K562 (cell line): ENCODE measurements at regions not wholly inside any gene's neighbourhood (a gene's known extent, or its start where the extent isn't known, plus 50 kb on each side); places are given as distances from the start of the nearest gene placed in this dataset.

Experiments
- GABPB2 ChIP-seq: fragments of 250-450 bp; sonication (Bioruptor Pico); conservative IDR thresholded peaks from 2 replicates; pipeline ENCODE4 v1.5.1; 2021; ENCODE audit warnings: mild to moderate bottlenecking
- MTF1 ChIP-seq: fragments of 250-450 bp; sonication (Bioruptor Pico); IDR thresholded peaks from 2 replicates; pipeline ENCODE4 v1.9.0; 2021; ENCODE audit warnings: moderate library complexity, mild to moderate bottlenecking, inconsistent platforms, borderline replicate concordance
- NR2C2 ChIP-seq, 2 experiments: fragments of 200-800 bp in 1 of 2; sonication (Bioruptor generic) in 1 of 2; sonication (generic) in 1 of 2; formaldehyde crosslinking in 1 of 2; IDR thresholded peaks; 2 replicates each; pipeline versions ENCODE4 v1.6.1 to v1.8.0; 2016 to 2022; ENCODE audit warnings: mild to moderate bottlenecking in 1 of 2, missing compliant biosample characterization in 1 of 2, missing genetic modification characterization in 1 of 2, missing genetic modification reagents in 1 of 2
- TF ChIP-seq, protein P1 (sequence below): sonication (generic); formaldehyde crosslinking; IDR thresholded peaks from 2 replicates; pipeline ENCODE4 v1.9.0; 2022; ENCODE audit warnings: mild to moderate bottlenecking, missing genetic modification reagents
- TF ChIP-seq, protein P2 (sequence below): fragments of 250-450 bp; sonication (Bioruptor Pico); IDR thresholded peaks from 2 replicates; pipeline ENCODE4 v1.5.0; 2020; ENCODE audit warnings: mild to moderate bottlenecking, borderline replicate concordance
- TF ChIP-seq, protein P3 (sequence below), 3 experiments: IDR thresholded peaks in 2 of 3; conservative IDR thresholded peaks in 1 of 3; 2 replicates each; pipeline ENCODE4 v1.5.1; 2011 to 2012; ENCODE audit warnings: low read length in 3 of 3, mild to moderate bottlenecking in 3 of 3, control low read depth in 2 of 3, improper control_type of control experiment in 1 of 3, inconsistent platforms in 1 of 3, low read depth in 1 of 3, mixed read lengths in 1 of 3, moderate library complexity in 1 of 3; ENCODE audit not compliant: insufficient read depth in 2 of 3
- TF ChIP-seq, protein P4 (sequence below): sonication (generic); formaldehyde crosslinking; IDR thresholded peaks from 2 replicates; pipeline ENCODE4 v1.8.1; 2023; ENCODE audit warnings: mild to moderate bottlenecking, missing genetic modification reagents

DNA sequence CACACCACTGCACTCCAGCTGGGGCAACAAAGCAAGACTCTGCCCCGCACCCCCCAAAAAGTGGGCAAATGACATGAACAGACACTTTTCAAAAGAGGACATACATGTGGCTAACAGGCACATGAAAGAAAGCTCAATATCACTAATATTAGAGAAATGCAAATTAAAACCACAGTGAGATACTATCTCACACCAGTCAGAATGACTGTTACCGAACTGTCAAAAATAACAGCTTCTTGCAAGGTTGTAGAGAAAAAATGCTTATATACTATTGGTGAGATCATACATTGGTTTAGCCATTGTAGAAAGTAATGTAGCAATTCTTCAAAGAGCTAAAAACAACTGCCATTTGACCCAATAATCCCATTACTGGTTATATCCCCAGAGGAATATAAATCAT is 99.5 kb upstream of the SPATA13 start:
- TF ChIP-seq, protein P1, sequence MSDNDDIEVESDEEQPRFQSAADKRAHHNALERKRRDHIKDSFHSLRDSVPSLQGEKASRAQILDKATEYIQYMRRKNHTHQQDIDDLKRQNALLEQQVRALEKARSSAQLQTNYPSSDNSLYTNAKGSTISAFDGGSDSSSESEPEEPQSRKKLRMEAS (CRISPR knock-in tag): no peak
- TF ChIP-seq, protein P2, sequence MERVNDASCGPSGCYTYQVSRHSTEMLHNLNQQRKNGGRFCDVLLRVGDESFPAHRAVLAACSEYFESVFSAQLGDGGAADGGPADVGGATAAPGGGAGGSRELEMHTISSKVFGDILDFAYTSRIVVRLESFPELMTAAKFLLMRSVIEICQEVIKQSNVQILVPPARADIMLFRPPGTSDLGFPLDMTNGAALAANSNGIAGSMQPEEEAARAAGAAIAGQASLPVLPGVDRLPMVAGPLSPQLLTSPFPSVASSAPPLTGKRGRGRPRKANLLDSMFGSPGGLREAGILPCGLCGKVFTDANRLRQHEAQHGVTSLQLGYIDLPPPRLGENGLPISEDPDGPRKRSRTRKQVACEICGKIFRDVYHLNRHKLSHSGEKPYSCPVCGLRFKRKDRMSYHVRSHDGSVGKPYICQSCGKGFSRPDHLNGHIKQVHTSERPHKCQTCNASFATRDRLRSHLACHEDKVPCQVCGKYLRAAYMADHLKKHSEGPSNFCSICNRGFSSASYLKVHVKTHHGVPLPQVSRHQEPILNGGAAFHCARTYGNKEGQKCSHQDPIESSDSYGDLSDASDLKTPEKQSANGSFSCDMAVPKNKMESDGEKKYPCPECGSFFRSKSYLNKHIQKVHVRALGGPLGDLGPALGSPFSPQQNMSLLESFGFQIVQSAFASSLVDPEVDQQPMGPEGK: no peak
- TF ChIP-seq, protein P3, sequence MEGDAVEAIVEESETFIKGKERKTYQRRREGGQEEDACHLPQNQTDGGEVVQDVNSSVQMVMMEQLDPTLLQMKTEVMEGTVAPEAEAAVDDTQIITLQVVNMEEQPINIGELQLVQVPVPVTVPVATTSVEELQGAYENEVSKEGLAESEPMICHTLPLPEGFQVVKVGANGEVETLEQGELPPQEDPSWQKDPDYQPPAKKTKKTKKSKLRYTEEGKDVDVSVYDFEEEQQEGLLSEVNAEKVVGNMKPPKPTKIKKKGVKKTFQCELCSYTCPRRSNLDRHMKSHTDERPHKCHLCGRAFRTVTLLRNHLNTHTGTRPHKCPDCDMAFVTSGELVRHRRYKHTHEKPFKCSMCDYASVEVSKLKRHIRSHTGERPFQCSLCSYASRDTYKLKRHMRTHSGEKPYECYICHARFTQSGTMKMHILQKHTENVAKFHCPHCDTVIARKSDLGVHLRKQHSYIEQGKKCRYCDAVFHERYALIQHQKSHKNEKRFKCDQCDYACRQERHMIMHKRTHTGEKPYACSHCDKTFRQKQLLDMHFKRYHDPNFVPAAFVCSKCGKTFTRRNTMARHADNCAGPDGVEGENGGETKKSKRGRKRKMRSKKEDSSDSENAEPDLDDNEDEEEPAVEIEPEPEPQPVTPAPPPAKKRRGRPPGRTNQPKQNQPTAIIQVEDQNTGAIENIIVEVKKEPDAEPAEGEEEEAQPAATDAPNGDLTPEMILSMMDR (IDR thresholded peaks at IDR 0.05 in 2 of 3, conservative IDR thresholded peaks at IDR 0.05 in 1 of 3; ENCODE audit: insufficient read depth in 2 of 3, low read depth in 1 of 3, low read length in 3 of 3): no peak
- no peak for TF ChIP-seq NR2C2 (CRISPR knock-in tag; IDR thresholded peaks at IDR 0.05)
- TF ChIP-seq NR2C2 (tag; IDR thresholded peaks at IDR 0.05): no peak
- TF ChIP-seq GABPB2 (CRISPR knock-in tag): no peak
- no peak for TF ChIP-seq MTF1 (CRISPR knock-in tag)
- TF ChIP-seq, protein P4, sequence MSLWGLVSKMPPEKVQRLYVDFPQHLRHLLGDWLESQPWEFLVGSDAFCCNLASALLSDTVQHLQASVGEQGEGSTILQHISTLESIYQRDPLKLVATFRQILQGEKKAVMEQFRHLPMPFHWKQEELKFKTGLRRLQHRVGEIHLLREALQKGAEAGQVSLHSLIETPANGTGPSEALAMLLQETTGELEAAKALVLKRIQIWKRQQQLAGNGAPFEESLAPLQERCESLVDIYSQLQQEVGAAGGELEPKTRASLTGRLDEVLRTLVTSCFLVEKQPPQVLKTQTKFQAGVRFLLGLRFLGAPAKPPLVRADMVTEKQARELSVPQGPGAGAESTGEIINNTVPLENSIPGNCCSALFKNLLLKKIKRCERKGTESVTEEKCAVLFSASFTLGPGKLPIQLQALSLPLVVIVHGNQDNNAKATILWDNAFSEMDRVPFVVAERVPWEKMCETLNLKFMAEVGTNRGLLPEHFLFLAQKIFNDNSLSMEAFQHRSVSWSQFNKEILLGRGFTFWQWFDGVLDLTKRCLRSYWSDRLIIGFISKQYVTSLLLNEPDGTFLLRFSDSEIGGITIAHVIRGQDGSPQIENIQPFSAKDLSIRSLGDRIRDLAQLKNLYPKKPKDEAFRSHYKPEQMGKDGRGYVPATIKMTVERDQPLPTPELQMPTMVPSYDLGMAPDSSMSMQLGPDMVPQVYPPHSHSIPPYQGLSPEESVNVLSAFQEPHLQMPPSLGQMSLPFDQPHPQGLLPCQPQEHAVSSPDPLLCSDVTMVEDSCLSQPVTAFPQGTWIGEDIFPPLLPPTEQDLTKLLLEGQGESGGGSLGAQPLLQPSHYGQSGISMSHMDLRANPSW: no peak
